HUES6 (cell line): ENCODE measurements at regions not wholly inside any gene's neighbourhood (a gene's known extent, or its start where the extent isn't known, plus 50 kb on each side); places are given as distances from the start of the nearest gene placed in this dataset.

Experiments
- H3K27ac ChIP-seq: 2 replicates; pipeline ENCODE4 v1.7.0; 2013; ENCODE audit warnings: low read depth, mild to moderate bottlenecking, low read length, inconsistent platforms
- H3K27me3 ChIP-seq: 2 replicates; pipeline ENCODE4 v1.6.1; 2013; ENCODE audit warnings: low read length; ENCODE audit not compliant: control insufficient read depth, insufficient read depth
- H3K36me3 ChIP-seq: 2 replicates; pipeline ENCODE4 v1.6.1; 2013; ENCODE audit warnings: low read length; ENCODE audit not compliant: control insufficient read depth, insufficient read depth
- H3K4me1 ChIP-seq: 2 replicates; pipeline ENCODE4 v1.6.1; 2013; ENCODE audit warnings: low read length; ENCODE audit not compliant: control insufficient read depth, insufficient read depth
- H3K4me3 ChIP-seq: 2 replicates; pipeline ENCODE4 v1.5.1; 2013; ENCODE audit warnings: low read depth, low read length
- H3K9ac ChIP-seq: one replicate; pipeline ENCODE4 v1.6.1; 2013; ENCODE audit warnings: mild to moderate bottlenecking, low read length
- H3K9me3 ChIP-seq: 2 replicates; pipeline ENCODE4 v1.6.1; 2013; ENCODE audit warnings: low read depth, low read length; ENCODE audit not compliant: control insufficient read depth, insufficient read depth

GRCh38 chr7:3245721-3246120, 55.3 kb upstream of the SDK1 start:
- H3K4me3 ChIP-seq, result no peak overlapping the region
- no peak overlapping the region for H3K9ac ChIP-seq
- peaks cover 9% of the 10 kb centered on the region; the same call in 1 of the 2 replicates for H3K9me3 ChIP-seq
- peaks cover 21% of the 10 kb centered on the region; the same call in 1 of the 2 replicates for H3K4me1 ChIP-seq
- H3K36me3 ChIP-seq, result no peaks in the 10 kb centered on the region
- H3K27ac ChIP-seq, result no peak overlapping the region
- no peaks in the 10 kb centered on the region for H3K27me3 ChIP-seq

GRCh38 chr7:3246127-3246526, 54.9 kb upstream of the SDK1 start:
- no peak overlapping the region for H3K27ac ChIP-seq
- no peaks in the 10 kb centered on the region for H3K36me3 ChIP-seq
- H3K9me3 ChIP-seq, result peaks cover 9% of the 10 kb centered on the region; the same call in 1 of the 2 replicates
- H3K27me3 ChIP-seq, result no peaks in the 10 kb centered on the region
- H3K4me3 ChIP-seq, result no peak overlapping the region
- no peak overlapping the region for H3K9ac ChIP-seq
- H3K4me1 ChIP-seq, result peaks cover 21% of the 10 kb centered on the region; the same call in 1 of the 2 replicates

- no peaks in the 10 kb centered on the region for H3K36me3 ChIP-seq
- peaks cover 10% of the 10 kb centered on the region for H3K9me3 ChIP-seq
- H3K9ac ChIP-seq, result no peak overlapping the region
- H3K4me3 ChIP-seq, result no peak overlapping the region
- H3K27me3 ChIP-seq, result no peaks in the 10 kb centered on the region
- H3K27ac ChIP-seq, result no peak overlapping the region
- peaks cover 21% of the 10 kb centered on the region; the same call in 1 of the 2 replicates for H3K4me1 ChIP-seq
Measured at GRCh38 chr7:3246651-3247050, 54.4 kb upstream of the SDK1 start.

GRCh38 chr7:3250725-3251124, 50.3 kb upstream of the SDK1 start:
- no peaks in the 10 kb centered on the region for H3K36me3 ChIP-seq
- H3K4me3 ChIP-seq, result no peak overlapping the region
- no peaks in the 10 kb centered on the region for H3K4me1 ChIP-seq
- H3K9ac ChIP-seq, result no peak overlapping the region
- H3K27ac ChIP-seq, result no peak overlapping the region
- peaks cover 12% of the 10 kb centered on the region for H3K9me3 ChIP-seq
- H3K27me3 ChIP-seq, result no peaks in the 10 kb centered on the region
